SK-N-SH (cell line): ENCODE measurements at regions not wholly inside any gene's neighbourhood (a gene's known extent, or its start where the extent isn't known, plus 50 kb on each side); places are given as distances from the start of the nearest gene placed in this dataset.

Experiments
- FOXJ3 ChIP-seq: sonication (generic); formaldehyde crosslinking; IDR thresholded peaks from 2 replicates; pipeline ENCODE4 v1.5.1; 2020; ENCODE audit warnings: mild to moderate bottlenecking, missing genetic modification reagents
- FOXM1 ChIP-seq: IDR thresholded peaks from 2 replicates; pipeline ENCODE4 v1.4.0; 2012; ENCODE audit warnings: low read depth, mild to moderate bottlenecking
- NFIC ChIP-seq: IDR thresholded peaks from 2 replicates; pipeline ENCODE4 v1.4.0; 2012; ENCODE audit warnings: borderline replicate concordance
- NRF1 ChIP-seq: IDR thresholded peaks from 2 replicates; pipeline ENCODE4 v1.6.1; 2012; ENCODE audit warnings: low read depth, mild to moderate bottlenecking, low read length
- RAD21 ChIP-seq: IDR thresholded peaks from 2 replicates; pipeline ENCODE4 v1.6.1; 2012; ENCODE audit warnings: mild to moderate bottlenecking, low read length
- TF ChIP-seq, protein P1 (sequence below): fragments of 150-350 bp; IDR thresholded peaks from 2 replicates; pipeline ENCODE4 v1.6.1; 2017; ENCODE audit warnings: antibody characterized with exemption, low read length, low read depth, borderline replicate concordance
- TF ChIP-seq, protein P2 (sequence below): fragments of 200-600 bp; sonication (generic); IDR thresholded peaks from 2 replicates; pipeline ENCODE4 v1.6.1; 2017; ENCODE audit warnings: antibody characterized with exemption, mild to moderate bottlenecking, moderate library complexity
- TF ChIP-seq, protein P3 (sequence below): IDR thresholded peaks from 2 replicates; pipeline ENCODE4 v1.6.1; 2012; ENCODE audit warnings: mild to moderate bottlenecking, low read depth, low read length, moderate library complexity

DNA sequence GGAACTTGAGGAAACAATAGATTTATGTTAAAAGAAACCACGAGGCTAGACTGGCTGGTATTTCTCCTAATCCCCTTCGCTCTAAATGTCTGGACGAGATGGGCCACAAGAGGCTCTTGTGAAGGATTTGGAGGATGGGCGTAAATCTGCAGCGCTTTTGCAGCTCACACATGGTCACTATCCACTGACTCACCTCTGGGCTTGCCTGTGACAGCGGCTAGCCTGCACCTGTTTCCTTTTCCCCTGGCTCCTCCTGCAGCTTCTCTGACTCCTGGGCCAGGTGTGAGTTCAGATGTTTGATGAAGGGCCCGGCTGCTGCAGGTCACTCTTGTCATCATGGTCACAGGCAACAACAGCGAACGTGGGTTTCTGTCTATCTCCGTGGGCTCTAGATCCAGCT, 629.4 kb downstream of the CBLN4 start:
- TF ChIP-seq, protein P1, sequence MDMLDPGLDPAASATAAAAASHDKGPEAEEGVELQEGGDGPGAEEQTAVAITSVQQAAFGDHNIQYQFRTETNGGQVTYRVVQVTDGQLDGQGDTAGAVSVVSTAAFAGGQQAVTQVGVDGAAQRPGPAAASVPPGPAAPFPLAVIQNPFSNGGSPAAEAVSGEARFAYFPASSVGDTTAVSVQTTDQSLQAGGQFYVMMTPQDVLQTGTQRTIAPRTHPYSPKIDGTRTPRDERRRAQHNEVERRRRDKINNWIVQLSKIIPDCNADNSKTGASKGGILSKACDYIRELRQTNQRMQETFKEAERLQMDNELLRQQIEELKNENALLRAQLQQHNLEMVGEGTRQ, result no peak
- TF ChIP-seq, protein P2, sequence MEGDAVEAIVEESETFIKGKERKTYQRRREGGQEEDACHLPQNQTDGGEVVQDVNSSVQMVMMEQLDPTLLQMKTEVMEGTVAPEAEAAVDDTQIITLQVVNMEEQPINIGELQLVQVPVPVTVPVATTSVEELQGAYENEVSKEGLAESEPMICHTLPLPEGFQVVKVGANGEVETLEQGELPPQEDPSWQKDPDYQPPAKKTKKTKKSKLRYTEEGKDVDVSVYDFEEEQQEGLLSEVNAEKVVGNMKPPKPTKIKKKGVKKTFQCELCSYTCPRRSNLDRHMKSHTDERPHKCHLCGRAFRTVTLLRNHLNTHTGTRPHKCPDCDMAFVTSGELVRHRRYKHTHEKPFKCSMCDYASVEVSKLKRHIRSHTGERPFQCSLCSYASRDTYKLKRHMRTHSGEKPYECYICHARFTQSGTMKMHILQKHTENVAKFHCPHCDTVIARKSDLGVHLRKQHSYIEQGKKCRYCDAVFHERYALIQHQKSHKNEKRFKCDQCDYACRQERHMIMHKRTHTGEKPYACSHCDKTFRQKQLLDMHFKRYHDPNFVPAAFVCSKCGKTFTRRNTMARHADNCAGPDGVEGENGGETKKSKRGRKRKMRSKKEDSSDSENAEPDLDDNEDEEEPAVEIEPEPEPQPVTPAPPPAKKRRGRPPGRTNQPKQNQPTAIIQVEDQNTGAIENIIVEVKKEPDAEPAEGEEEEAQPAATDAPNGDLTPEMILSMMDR, result no peak
- TF ChIP-seq, protein P3, sequence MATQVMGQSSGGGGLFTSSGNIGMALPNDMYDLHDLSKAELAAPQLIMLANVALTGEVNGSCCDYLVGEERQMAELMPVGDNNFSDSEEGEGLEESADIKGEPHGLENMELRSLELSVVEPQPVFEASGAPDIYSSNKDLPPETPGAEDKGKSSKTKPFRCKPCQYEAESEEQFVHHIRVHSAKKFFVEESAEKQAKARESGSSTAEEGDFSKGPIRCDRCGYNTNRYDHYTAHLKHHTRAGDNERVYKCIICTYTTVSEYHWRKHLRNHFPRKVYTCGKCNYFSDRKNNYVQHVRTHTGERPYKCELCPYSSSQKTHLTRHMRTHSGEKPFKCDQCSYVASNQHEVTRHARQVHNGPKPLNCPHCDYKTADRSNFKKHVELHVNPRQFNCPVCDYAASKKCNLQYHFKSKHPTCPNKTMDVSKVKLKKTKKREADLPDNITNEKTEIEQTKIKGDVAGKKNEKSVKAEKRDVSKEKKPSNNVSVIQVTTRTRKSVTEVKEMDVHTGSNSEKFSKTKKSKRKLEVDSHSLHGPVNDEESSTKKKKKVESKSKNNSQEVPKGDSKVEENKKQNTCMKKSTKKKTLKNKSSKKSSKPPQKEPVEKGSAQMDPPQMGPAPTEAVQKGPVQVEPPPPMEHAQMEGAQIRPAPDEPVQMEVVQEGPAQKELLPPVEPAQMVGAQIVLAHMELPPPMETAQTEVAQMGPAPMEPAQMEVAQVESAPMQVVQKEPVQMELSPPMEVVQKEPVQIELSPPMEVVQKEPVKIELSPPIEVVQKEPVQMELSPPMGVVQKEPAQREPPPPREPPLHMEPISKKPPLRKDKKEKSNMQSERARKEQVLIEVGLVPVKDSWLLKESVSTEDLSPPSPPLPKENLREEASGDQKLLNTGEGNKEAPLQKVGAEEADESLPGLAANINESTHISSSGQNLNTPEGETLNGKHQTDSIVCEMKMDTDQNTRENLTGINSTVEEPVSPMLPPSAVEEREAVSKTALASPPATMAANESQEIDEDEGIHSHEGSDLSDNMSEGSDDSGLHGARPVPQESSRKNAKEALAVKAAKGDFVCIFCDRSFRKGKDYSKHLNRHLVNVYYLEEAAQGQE, result no peak
- TF ChIP-seq FOXJ3 (CRISPR knock-in tag) (no peak), RAD21 (no peak), NRF1 (no peak), FOXM1 (no peak), NFIC (no peak)
